NCI-H69 (cell line): ENCODE measurements at regions not wholly inside any gene's neighbourhood (a gene's known extent, or its start where the extent isn't known, plus 50 kb on each side); places are given as distances from the start of the nearest gene placed in this dataset.
"Not testable (repeated sequence)": the region's sequence is repeated elsewhere in the genome, so short reads cannot be mapped to it uniquely, and the experiment has no call there.

Source experiments
- DNase-seq: peaks from one replicate; lab custom pipeline; 2025; lab: John Stamatoyannopoulos, UW

DNA sequence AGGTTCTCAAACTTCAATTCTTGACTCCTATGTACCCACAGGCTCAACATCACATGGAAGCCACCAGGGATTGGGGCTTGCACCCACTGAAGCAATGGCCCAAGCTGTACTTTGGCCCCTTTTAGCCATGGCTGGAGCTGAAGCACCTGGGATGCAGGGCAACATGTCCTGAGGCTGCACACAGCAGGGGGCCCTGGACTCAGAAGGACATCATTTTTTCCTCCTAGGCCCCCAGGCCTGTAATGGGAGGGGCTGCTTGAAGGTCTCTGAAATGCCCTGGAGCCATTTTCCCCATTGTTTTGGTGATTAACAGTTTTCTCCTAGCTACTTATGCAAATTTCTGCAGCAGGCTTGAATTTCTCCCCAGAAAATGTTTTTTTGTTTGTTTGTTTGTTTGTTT is 465.1 kb upstream of the PCDH10 start:
- no peak for DNase-seq

DNA sequence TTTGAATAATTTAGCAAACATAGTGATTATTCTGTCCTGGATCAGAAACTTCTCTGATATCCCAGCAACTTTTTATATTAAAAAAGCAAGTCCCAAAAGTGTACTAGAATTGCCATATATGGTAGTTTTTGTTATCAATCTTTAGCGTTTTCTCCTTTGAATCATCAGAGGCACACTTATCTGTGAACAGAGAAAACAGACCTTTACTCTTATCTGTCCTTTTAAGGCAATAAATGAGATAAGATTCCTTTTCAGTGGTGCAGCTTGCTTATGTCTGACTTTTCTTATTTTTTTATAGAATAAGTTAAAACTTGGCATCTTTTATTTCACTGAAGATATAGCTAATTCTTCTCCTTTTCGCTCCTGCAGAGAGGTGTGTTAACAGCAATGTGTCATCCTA is 458.1 kb upstream of the PCDH10 start:
- no peak for DNase-seq

DNA sequence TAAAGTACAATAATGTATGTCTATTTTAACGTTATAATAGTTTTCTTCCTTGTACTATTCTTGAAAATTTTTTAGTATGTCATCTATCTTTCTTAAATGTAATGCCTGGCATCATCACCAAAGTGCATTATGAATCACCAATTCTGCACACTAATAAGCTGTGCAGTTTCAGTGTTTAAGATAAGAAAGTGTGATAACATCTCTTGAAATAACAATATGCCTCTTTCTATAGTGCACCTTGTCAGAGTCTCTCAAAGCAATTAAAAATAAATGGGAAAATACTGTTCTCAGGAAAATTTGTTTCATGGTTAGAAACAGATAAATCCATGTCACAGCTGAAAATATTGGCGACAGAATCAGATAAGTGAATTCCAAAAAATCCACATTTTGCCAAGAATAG is 457.4 kb upstream of the PCDH10 start:
- DNase-seq: no peak

DNA sequence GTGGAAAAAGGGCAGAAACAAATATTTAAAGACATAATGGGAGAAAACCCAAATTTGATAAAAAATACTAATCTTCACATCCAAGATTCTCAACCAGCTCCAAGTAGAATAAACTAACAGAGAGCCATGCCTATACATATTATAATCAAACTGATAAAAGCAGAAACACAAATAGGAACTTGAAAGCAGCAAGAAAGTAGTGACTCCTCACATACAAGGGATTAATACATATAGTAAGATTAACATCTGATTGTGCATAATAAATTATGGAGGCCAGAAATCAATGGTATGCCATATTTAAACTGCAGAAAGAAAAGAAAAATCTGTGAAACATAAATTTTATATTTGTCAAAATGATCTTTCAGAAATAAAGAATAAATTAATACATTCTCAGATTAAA is 454.3 kb upstream of the PCDH10 start:
- no peak for DNase-seq

DNA sequence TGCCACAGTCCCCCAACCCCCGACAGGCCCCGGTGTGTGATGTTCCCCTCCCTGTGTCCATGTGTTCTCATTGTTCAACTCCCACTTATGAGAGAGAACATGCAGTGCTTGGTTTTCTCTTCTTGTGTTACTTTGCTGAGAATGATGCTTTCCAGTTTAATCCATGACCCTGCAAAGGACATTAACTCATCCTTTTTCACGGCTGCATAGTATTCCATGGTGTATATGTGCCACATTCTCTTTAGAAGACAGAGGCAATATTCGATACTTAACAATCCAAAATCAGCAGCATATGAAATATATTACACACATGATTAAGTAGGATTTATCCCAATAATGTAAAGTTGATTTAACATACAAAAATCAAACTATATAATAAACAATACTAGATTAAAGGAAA is 451.6 kb upstream of the PCDH10 start:
- DNase-seq: not testable (repeated sequence)

DNA sequence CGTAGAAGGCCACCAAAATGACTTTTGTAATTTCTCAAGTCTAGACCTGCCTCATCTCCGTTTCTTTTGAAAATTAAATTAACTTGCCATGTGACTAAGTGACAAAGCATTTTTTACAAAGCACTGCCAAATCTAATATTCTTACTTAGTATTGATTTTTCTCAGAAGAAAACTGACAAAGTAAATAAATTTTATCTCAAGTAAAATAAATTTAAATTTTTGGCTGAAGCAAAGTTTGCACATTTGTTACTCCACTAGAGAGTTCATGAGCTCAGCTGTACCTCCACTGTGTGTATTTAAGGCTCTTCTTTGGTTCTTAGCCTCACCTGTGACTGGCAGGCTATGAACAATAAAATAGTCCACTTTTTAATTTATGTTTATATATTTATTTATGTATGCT is 441.1 kb upstream of the PCDH10 start:
- DNase-seq: no peak

DNA sequence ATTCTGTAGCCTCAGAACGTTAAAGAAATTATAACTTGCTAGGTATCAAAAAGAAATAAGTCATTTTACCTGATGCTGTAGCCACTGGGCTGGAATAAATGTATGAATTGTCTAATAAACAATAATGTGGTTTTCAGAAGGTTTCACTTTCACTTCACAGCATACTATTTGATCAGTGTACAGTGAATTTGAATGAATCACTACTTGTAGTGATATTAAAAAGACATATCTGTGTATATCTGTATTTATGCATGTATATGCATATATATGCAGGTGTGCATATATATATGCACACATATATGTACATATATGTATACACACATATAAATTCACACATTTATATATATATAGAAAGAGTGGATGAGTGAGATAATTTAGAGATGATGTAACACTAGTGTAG is 440.0 kb upstream of the PCDH10 start:
- DNase-seq: no peak

DNA sequence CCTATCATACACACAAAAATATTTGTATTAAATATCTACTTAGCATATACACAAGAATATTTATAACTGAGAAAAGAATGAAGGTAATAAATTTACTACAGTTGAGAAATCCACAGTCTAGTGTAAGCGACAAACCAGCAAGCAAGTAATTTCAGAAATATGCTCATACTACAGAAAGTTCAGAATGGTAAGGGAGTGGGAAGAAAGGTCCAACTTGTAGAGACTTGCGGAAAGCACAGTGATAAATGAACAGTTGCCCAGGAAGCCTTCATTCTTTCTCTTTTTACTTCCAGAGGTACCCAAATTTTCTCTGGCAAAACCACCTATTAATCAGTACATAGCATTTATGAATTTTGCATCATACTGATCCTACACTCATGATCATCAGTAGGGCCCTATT is 438.1 kb upstream of the PCDH10 start:
- no peak for DNase-seq

DNA sequence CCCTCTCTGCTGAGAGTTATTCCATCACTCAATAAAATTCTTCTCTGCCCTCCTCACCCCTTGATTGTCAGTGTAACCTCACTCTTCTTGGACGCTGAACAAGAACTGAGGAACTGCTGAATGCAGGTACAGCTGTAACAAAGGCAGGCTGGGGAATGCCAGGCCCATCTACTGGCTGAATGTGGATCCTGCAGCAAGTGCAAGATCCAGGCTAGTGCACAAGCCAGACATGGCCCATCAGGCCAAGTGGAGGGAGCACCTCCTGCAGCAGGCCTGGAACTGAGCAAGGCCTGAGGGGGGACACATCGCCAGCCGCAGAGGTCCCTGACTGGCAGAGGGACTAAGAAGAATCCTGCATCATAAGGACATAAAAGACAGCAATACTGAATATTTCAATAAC is 411.8 kb upstream of the PCDH10 start:
- DNase-seq: no peak

DNA sequence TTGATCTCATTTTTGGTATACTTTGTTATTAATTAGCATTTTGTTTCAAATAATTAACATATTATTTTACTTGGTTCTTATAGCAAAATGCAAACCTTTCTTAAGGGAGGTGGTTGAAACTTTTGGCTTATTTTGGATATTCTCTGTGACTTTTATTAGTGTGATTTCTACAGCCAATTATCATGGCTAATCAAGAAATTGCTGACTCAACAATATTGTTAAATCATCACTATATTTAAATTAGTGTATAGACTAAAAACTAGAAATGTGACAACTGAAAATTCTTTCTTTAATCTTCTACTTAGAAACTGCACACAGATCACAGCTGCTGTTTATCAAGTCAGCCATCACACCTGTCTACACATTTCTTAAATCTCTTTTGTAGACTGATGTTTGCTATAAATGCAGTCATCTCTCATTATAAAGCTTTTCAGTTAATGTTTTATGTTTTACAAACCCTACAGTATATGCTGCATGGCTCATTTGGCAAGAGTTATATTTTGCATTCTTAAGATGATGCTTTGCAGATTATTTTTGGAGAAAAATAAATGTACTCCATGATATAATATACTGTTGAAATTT is 389.8 kb upstream of the PCDH10 start:
- DNase-seq: no peak

DNA sequence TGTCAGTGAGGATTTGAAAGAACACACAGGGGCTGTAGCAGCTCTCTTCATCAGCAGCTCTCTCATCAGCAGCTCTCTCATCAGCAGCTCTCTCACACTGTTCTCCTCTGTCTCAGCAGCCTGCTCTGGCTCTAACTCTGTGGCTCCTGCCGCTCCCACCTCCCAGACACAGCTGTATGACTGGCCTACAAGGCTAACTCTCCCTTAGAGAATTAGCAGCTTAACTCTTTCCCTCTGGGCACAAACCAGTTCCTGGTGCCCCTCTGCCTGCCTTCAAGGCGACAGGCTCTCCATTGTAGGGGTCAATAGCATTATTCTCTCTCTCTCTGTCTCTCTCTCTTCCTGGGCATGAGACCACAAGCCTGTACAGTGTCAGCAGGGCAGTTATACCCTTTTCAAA is 385.6 kb upstream of the PCDH10 start:
- no peak for DNase-seq

DNA sequence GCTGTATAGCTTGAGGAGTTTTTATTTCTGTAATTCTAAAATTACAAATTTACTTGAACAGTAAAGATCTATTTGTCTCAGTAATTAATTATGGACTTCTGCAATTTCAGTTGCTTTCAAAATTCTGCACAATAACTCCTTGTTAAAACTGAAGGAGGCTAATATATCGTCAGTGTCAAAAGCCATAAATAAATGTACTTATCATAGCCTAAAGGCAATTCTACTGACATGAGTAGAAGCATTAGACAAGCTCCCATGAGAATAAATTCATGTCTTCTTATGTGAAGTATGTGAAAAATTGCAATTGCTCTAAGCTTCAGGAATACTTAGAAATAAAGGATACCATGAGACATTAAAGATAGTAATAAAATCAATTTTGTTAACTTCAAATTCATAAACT is 381.2 kb upstream of the PCDH10 start:
- DNase-seq: no peak

DNA sequence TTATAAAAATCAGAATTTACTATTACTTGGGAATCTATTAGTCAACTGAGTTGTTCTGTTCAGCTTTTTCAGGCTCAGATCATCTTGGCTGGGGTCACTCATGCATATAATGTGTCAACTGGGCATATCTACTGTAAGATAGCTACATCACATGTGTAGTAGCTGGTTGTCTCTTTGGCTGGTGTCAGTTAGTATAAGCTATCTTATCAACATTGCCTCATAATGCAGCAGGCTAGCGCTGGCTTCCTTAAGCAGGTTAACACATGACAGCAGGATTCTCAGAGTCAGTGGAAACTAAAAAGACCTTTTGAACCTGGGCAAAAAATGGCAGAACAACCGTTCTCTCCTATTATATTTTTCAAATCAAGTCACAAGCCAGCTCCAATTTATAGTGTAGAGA is 378.3 kb upstream of the PCDH10 start:
- DNase-seq: no peak

DNA sequence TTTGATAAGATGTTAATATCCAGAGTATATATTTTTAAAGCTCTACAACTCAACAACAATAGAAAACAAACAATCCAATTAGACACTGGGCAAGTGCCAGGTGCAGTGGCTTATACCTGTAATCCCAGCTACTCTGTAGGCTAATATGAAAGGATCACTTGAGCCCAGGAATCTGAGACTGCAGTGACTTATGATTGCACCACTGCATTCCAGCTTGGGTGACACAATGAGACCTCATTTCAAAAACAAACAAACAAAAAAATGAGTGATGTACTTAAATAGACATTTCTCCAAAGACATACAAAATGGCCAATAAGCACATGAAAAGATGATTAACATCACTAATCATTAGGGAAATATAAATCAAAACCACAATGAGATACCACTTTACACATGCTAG is 356.8 kb upstream of the PCDH10 start:
- DNase-seq: no peak

DNA sequence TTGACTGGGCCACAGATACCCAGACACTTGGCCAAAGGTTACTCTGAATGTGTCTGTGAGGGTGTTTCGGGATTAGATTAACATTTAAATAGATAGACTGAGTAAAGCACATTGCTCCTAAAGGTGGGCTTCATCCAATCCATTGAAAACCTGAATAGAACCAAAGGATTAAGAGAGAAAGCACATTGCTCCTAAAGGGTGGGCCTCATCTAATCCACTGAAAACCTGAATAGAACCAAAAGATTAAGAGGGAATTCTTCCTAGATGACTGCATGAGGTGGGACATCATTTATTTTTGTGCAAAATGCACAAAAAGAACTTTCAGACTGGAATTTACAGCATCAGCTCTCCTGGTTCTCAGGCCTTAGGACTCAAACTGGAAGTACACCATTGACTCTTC is 351.2 kb upstream of the PCDH10 start:
- DNase-seq: no peak

DNA sequence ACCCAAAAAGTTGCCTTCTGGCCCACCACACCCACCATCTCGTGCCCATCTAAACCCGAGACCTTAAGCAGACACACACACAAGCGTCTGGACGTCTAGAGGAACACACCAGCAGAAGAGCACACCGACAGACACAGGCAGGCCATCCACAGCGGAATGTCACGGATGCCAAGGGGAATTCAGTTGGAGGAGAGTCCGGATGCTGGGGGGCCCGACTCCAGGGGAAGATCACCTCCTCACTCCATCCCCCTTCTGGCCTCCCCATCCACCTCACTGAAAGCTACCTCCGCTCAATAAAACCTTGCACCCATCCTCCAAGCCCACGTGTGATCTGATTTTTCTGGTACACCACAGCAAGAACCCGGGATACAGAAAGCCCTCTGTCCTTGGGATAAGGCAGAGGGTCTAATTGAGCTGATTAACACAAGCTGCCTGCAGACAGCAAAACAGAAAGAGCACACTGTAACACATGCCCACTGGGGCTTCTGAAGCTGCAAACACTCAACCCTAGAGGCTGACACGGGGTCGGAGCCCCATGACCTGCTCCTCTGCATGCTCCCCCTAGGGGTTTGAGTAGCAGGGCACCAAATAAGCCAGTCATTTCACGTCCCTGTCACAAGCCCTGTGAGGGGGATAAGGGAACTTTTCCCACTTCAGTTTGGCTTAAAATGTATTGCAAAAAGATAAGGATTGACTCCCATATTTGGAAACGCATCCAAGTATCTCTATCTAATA is 339.6 kb upstream of the PCDH10 start:
- DNase-seq: no peak

DNA sequence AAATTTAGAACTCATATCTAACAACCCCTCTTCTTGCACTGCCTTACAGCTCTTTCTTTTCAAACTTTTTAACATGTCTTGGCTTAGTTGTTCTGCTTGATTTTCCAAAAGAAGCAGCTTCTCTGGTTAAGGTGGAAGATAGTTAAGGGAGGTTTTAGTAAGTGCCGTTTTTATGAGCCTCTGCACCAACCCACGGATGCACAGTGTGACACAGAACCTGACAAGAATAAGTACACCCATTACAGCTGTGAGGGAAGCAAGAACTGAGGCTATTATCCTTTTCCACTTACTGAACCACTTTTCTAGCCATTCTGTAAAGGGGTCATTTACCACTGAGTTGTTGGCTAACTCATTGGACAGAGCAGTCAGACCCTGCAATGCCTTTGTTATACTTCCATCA is 336.0 kb upstream of the PCDH10 start:
- not testable (repeated sequence) for DNase-seq

DNA sequence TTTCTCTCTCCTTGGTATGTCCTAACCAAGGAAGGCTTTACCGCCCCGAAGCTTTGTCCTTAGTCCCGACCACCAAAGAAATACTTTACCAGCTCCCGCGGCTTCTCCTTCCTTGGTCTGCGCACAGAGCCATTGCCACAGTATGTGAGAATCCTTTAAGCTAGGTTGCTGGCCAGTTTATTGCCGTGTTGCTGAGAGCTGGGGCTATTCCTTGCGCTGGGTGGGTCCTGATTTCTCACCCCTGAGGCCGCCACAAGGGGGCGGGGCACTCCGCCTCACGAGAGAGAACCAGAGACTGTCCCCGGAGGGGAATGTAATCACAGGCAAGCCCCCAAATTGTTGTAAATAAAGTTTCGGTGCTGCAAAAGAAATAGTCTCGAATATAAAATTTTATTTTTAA is 331.0 kb upstream of the PCDH10 start:
- DNase-seq: no peak

DNA sequence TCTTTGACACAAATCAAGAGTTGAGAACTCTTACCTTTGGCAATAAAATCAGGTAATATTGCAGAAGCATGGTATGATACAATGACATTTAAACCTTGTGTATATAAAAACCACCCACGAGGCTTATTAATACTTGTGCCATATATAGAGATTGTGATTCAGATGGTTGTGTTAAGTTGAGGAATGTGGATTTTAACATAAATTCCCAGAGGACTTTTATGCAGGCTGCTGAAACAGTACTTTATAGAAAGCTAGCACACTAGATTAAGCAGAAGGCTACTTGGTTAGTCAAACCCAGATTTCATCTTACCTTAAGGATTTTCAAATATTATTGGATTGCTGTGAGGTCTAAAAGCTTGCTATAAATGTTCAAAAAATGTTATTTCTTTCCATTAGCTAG is 325.7 kb upstream of the PCDH10 start:
- no peak for DNase-seq

DNA sequence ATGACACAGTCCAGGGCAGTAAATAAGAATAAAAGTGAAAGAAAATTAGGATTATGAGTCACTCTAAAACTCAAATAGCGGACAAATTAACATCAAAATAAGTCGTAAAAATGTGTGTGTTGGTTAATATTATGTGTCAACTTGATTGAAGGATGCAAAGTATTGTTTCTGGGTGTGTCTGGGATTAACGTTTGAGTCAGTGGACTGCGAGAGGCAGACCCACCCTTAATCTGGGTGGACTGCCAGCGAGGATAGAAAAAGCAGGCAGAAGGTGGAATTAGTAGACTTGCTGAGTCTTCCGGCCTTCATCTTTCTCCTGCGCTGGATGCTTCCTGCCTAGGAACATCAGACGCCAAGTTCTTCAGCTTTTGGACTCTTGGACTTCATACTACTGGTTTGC is 324.3 kb upstream of the PCDH10 start:
- no peak for DNase-seq

DNA sequence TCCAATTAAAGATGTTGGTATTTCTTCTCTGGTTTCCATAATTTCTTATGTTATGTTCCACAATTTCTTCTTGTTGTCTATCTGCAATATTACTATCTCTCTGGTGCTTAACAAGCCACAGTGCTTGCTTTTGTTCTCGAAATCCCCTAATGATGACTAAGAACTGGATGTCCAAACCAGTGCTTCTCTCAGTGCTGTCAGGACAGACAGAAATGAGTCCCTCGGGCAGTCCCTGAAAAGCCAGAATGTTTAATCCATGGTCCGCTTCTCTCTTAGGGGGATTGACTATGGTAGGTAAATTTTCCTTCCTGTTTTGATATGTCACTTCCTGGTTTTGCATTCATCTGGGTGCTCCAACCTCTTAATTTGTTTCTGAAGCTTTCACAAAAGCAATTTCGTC is 321.6 kb upstream of the PCDH10 start:
- no peak for DNase-seq

DNA sequence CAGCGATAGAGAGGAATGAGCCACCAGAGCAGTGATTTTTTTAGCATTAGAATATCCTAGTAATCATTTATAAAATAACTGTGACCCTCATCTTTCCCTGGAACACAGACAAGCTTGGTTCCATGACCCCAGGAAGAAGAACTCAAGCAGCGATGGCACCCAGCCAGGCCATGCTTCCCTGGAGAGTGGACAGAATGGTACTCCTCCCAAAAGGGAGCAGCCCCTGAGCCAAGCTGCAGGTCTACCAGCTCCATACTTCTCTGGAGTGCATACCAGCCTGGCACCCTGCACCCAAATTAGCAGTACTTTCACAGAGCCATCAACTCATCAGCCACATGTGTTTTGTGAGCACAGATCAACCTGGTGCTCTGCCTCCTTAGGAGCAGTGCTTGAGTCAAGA is 310.9 kb upstream of the PCDH10 start:
- DNase-seq: no peak

DNA sequence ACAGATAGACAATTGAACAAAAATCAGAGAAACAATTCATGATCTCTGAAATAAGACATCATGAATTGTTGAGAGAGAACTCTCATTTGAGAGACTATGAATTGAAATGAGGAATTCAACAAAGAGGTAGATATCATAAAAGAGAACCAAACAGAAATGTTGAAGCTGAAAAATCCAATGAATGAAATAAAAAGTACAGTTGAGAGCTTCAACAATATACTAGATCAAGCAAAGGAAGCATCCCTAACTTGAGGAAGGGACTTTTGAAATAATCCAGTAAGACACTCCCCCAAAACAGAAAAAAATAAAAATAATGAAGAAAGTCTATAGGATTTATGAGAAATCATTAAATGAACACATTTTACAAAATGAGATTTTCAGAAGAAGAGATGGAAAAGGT is 310.0 kb upstream of the PCDH10 start:
- no peak for DNase-seq

DNA sequence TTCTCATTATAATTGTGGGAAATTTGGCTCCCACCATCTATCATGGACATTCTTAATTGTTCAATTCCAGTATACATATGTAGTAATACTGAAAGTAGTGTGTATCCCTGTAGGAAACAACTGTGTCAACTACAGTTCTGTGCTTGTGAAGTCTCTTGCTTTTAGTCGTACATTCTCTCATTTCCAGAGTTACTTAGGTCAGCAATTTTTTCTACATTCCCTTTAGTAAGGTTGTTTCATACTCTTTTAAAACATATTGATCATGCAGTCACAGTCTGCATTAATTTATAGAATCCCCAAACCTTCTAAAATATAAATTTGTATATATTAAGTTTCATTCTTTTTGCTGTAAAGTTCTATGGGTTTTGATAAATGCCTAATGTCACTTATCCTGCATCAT is 289.2 kb upstream of the PCDH10 start:
- no peak for DNase-seq
